IMR-90 (cell line): ENCODE measurements at regions not wholly inside any gene's neighbourhood (a gene's known extent, or its start where the extent isn't known, plus 50 kb on each side); places are given as distances from the start of the nearest gene placed in this dataset.

Source experiments
- BHLHE40 ChIP-seq: fragments of 150-350 bp; IDR thresholded peaks from 2 replicates; pipeline ENCODE4 v1.6.1; 2016; ENCODE audit warnings: mild to moderate bottlenecking, low read depth, low read length
- CEBPB ChIP-seq: IDR thresholded peaks from 2 replicates; pipeline ENCODE4 v1.6.1; 2012; ENCODE audit warnings: low read depth, low read length, improper control_type of control experiment
- MAFK ChIP-seq: IDR thresholded peaks from 2 replicates; pipeline ENCODE4 v1.6.1; 2012; ENCODE audit warnings: low read depth, low read length, improper control_type of control experiment
- MAZ ChIP-seq: IDR thresholded peaks from 2 replicates; pipeline ENCODE4 v1.6.1; 2012; ENCODE audit warnings: low read depth, mild to moderate bottlenecking, low read length, improper control_type of control experiment, moderate library complexity, borderline replicate concordance
- MXI1 ChIP-seq: IDR thresholded peaks from 2 replicates; pipeline ENCODE4 v1.6.1; 2012; ENCODE audit warnings: low read depth, mild to moderate bottlenecking, low read length, moderate library complexity, borderline replicate concordance
- NFE2L2 ChIP-seq: fragments of 150-350 bp; IDR thresholded peaks from 2 replicates; pipeline ENCODE4 v1.6.1; 2016; ENCODE audit warnings: low read depth, mild to moderate bottlenecking, low read length
- POLR2A ChIP-seq: IDR thresholded peaks from 2 replicates; pipeline ENCODE4 v1.6.1; 2012; ENCODE audit warnings: mild to moderate bottlenecking, low read depth, low read length
- RAD21 ChIP-seq: IDR thresholded peaks from 2 replicates; pipeline ENCODE4 v1.6.1; 2012; ENCODE audit warnings: low read length, improper control_type of control experiment
- RCOR1 ChIP-seq: IDR thresholded peaks from 2 replicates; pipeline ENCODE4 v1.6.1; 2012; ENCODE audit warnings: mild to moderate bottlenecking, low read length, improper control_type of control experiment; ENCODE audit not compliant: insufficient replicate concordance
- RFX5 ChIP-seq: IDR thresholded peaks from 2 replicates; pipeline ENCODE4 v1.8.0; 2012; ENCODE audit warnings: low read depth, mild to moderate bottlenecking, low read length, moderate library complexity
- TF ChIP-seq, protein P1 (sequence below): fragments of 150-350 bp; IDR thresholded peaks from 2 replicates; pipeline ENCODE4 v1.6.1; 2016; ENCODE audit warnings: low read depth, mild to moderate bottlenecking, low read length, moderate library complexity, borderline replicate concordance
- TF ChIP-seq, protein P2 (sequence below): conservative IDR thresholded peaks from 2 replicates; pipeline ENCODE4 v1.5.1; 2012; ENCODE audit warnings: mild to moderate bottlenecking, low read depth, low read length, improper control_type of control experiment
- TF ChIP-seq, protein P3 (sequence below): fragments of 150-350 bp; IDR thresholded peaks from 2 replicates; pipeline ENCODE4 v1.6.1; 2017; ENCODE audit warnings: mild to moderate bottlenecking, antibody characterized with exemption, low read length, low read depth

DNA sequence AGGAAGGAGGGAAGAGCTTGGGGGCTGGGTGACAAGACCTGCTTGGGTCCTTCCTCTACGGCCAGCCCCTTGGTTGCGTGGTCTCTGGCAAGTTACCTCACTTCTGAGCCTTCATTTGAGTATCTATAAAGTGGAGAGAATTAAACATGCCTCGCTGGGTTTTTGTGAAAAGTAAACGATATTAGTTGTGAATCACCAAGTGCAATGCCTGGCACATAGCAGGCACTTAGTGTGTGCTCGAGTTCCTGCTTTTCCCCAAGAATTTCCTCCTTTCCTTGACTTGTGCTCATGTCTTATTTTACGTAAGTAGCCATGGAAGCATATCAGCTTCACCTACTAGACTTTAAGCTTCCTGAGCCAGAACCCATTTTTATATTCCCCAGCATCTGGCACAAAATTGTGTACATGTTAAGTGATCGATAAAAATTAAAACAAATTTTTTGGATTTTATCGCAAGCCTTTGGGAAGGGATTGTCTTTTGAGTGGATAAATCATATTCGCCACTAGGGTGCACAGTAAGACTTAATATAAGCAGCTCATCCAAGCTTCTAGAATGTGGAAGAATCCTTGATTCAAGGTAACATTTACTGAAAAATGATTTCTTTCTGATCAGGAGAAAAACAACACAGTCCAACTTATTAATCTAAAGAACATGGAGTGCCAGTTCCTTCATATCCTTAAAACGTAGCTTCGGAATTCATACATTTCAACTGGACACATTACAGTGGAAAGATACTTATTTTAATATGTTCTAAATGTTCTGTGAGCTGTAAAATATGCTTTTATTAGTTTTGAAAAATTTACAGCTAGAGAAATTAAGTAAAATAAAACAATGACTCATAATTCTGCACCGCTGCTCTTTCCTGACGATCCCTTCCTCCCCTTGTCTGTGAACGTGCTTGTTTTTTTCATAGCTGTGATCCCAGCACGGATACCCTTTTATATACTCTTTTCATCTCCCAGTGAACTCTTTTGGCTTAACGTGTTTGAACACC is 62.0 kb downstream of the SLC25A47 start:
- TF ChIP-seq, protein P1, sequence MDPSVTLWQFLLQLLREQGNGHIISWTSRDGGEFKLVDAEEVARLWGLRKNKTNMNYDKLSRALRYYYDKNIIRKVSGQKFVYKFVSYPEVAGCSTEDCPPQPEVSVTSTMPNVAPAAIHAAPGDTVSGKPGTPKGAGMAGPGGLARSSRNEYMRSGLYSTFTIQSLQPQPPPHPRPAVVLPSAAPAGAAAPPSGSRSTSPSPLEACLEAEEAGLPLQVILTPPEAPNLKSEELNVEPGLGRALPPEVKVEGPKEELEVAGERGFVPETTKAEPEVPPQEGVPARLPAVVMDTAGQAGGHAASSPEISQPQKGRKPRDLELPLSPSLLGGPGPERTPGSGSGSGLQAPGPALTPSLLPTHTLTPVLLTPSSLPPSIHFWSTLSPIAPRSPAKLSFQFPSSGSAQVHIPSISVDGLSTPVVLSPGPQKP: no peak
- TF ChIP-seq, protein P2, sequence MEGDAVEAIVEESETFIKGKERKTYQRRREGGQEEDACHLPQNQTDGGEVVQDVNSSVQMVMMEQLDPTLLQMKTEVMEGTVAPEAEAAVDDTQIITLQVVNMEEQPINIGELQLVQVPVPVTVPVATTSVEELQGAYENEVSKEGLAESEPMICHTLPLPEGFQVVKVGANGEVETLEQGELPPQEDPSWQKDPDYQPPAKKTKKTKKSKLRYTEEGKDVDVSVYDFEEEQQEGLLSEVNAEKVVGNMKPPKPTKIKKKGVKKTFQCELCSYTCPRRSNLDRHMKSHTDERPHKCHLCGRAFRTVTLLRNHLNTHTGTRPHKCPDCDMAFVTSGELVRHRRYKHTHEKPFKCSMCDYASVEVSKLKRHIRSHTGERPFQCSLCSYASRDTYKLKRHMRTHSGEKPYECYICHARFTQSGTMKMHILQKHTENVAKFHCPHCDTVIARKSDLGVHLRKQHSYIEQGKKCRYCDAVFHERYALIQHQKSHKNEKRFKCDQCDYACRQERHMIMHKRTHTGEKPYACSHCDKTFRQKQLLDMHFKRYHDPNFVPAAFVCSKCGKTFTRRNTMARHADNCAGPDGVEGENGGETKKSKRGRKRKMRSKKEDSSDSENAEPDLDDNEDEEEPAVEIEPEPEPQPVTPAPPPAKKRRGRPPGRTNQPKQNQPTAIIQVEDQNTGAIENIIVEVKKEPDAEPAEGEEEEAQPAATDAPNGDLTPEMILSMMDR: peak; percentile 74
- TF ChIP-seq BHLHE40 (no peak), POLR2A (no peak), MAZ (no peak), MAFK (no peak), RFX5 (no peak), RCOR1 (no peak), MXI1 (no peak), RAD21 (peak; percentile 75), CEBPB (no peak), NFE2L2 (no peak)
- TF ChIP-seq, protein P3, sequence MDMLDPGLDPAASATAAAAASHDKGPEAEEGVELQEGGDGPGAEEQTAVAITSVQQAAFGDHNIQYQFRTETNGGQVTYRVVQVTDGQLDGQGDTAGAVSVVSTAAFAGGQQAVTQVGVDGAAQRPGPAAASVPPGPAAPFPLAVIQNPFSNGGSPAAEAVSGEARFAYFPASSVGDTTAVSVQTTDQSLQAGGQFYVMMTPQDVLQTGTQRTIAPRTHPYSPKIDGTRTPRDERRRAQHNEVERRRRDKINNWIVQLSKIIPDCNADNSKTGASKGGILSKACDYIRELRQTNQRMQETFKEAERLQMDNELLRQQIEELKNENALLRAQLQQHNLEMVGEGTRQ: no peak
